Epithelial cell of proximal tubule (primary cell): ENCODE measurements at regions not wholly inside any gene's neighbourhood (a gene's known extent, or its start where the extent isn't known, plus 50 kb on each side); places are given as distances from the start of the nearest gene placed in this dataset.
A peak's percentile ranks its signal among the peaks of the same experiment; 100 is the strongest.
"Not testable (repeated sequence)": the region's sequence is repeated elsewhere in the genome, so short reads cannot be mapped to it uniquely, and the experiment has no call there.

Experiments
- DNase-seq: peaks from one replicate; pipeline ENCODE4 v3.0.0-alpha.2; 2011; ENCODE audit warnings: low read depth
- H3K4me3 ChIP-seq: 2 replicates; pipeline ENCODE4 v1.5.1; 2011; ENCODE audit warnings: low read depth, mild to moderate bottlenecking, low read length
- TF ChIP-seq, protein P1 (sequence below): conservative IDR thresholded peaks from 2 replicates; pipeline ENCODE4 v1.5.1; 2012; ENCODE audit warnings: low read depth, mild to moderate bottlenecking, low read length

DNA sequence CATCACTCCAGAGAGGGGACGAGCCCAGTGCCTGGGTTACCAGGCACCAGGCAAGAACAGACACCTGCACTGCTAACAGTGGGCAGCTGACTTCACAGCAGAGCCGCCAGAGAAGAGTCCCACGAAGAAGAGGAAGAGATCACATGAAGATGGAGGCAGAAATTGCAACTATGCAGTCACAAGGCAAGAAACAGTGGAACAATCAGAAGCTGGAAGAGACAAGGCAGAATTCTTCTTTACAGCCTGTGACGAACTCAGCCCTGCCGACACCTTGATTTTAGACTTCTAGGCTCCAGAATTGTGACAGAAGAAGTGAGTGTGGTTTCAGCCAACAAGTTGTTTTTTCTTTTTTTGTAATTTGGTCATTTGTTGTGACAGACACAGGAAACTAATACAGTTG, 59.2 kb downstream of the IL12A start:
- TF ChIP-seq, protein P1, sequence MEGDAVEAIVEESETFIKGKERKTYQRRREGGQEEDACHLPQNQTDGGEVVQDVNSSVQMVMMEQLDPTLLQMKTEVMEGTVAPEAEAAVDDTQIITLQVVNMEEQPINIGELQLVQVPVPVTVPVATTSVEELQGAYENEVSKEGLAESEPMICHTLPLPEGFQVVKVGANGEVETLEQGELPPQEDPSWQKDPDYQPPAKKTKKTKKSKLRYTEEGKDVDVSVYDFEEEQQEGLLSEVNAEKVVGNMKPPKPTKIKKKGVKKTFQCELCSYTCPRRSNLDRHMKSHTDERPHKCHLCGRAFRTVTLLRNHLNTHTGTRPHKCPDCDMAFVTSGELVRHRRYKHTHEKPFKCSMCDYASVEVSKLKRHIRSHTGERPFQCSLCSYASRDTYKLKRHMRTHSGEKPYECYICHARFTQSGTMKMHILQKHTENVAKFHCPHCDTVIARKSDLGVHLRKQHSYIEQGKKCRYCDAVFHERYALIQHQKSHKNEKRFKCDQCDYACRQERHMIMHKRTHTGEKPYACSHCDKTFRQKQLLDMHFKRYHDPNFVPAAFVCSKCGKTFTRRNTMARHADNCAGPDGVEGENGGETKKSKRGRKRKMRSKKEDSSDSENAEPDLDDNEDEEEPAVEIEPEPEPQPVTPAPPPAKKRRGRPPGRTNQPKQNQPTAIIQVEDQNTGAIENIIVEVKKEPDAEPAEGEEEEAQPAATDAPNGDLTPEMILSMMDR: no peak
- no peak overlapping the region for H3K4me3 ChIP-seq
- DNase-seq: no peak

DNA sequence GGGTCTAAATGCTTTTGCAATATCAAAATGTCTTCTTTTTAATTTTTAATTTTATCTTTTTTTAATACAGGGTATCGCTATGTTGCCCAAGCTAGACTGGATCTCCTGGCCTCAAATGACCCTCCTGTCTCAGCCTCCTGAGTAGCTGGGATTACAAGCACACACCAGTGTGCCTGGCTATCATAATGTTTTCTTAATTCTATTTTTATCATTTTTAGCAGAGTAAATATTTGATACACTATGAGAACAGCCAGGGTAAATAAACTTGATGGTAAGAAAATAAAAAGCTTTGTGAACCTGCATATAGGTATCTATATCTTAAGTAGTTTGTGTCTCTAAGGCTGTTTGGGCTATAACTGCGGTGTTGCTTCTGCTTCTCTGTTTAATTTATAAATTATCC, 60.4 kb downstream of the IL12A start:
- H3K4me3 ChIP-seq: no peak overlapping the region
- DNase-seq: no peak
- TF ChIP-seq, protein P1: no peak

DNA sequence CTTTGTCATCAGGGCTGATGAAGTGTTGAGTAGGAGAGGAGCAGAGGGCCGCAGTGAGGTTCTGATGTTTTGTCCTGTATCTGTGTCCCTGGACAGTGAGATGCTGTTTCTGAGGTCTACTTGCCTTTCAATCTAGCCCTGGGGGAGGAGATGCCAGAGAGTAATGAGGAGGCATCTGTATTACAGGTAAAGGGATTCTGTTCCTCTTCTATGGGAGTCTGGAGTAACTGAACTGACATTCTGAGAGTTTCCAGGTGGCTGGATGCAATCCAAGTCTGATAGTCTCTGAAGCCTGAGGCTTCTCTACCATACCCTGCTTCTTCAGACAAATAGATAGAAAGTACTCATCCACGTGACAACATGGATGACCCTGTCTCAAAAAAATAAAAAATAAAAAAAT, 60.9 kb downstream of the IL12A start:
- no peak for DNase-seq

DNA sequence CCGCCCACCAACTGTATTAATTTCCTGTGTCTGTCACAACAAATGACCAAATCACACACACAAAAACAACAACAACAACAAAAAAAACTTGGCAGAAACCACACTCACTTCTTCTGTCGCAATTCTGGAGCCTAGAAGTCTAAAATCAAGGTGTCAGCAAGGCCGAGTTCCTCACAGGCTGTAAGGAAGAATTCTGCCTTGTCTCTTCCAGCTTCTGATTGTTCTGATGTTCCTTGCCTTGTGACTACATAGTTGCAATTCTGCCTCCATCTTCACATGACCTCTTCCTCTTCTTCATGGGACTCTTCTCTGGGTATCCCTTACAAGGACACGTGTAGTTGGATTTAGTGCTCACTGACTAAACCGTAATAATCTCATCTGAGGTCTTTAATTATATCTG, 61.4 kb downstream of the IL12A start:
- TF ChIP-seq, protein P1: no peak
- no peak for DNase-seq
- no peak overlapping the region for H3K4me3 ChIP-seq

More for the DNA sequence above, 60.9 kb downstream of the IL12A start:
- H3K4me3 ChIP-seq: no peak overlapping the region
- TF ChIP-seq, protein P1: no peak

DNA sequence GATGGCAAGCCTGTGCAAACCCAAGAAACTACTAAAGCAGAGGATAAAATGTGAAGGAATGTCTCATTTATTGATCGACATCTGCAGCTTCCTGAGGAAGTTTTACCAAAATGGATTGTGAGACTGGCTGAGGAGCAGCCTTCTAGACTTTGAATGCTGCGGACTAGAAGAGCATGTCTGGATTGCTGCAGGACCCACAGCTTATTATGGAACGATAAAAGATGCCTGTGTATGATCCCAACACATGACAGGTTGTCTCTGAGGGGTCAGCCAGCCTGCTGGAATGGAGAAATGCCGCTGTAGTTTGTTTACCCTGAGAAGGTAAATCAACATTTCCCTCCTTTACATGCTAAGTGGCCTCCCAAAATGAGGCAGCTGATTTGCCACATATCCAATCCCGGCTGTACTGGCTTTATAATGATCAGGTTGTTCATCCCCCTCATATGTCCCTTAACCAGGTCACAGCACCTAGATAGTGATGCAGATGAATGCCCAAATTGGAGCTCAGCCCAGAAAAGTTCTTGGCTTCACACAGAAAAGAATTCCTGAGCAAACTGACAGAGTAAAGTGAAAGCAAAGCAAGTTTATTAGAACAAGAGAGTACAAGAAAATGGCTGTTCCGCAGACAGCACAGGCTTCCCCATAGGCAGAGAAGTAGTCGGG, 63.9 kb downstream of the IL12A start:
- peak overlapping the region; percentile 57 for H3K4me3 ChIP-seq
- DNase-seq: peak; percentile 44
- TF ChIP-seq, protein P1: no peak

DNA sequence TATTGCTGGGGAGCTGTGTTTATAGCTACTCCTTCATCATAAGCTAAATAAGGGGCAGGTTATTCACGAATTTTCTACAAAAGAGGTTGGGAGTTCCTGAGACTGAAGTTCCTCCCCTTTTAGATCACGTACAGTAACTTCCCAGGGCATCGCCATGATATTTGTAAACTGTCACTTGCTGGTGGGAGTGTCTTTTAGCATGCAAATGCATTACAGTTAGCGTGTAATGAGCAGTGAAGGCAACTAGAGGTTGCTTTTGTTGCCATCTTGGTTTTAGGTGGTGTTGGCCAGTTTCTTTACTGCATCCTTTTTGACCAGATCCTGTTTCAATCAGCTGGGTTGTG, 64.4 kb downstream of the IL12A start:
- TF ChIP-seq, protein P1: no peak
- DNase-seq: peak; percentile 6
- H3K4me3 ChIP-seq: peak overlapping the region; percentile 57

DNA sequence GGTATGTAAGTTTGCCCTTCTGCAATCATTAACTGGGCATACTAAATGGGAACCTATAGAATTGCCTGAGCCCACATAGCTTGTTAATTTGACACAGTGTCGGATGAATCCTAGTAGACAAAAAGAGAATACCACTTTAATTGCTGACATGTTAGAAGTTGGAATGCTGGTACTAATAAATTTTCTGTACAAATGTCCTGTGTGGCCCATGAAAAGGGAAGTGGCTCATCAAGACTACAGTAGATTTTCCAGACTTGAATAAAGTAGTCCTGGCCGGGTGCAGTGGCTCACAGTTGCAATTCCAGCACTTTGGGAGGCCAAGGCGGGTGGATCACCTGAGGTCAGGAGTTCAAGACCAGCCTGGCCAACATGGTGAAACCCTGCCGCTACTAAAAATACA, 66.2 kb downstream of the IL12A start:
- not testable (repeated sequence) for DNase-seq

DNA sequence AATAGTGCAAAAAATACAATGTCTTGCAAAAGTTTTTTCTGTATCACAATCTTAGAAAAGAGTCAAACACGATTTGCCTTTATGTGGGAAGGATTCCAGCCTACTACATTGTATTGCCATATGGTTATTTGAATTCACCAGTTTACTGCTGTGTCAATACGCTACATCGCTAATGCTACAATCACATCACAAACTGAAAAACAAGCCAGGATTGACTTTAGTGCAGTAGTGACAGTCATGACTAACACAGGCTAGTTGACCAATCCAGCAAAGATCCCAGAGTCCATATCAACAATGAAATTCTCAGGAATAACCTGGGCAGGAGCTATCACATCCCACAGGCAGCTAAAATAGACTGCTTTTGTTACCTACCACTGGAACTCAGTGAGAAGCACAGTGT, 67.0 kb downstream of the IL12A start:
- TF ChIP-seq, protein P1: no peak

More for the DNA sequence above, 66.2 kb downstream of the IL12A start:
- H3K4me3 ChIP-seq: not testable (repeated sequence)

More for the DNA sequence above, 67.0 kb downstream of the IL12A start:
- H3K4me3 ChIP-seq: no peak overlapping the region
- no peak for DNase-seq
